ENCODE measurements at regions not wholly inside any gene's neighbourhood (a gene's known extent, or its start where the extent isn't known, plus 50 kb on each side); places are given as distances from the start of the nearest gene placed in this dataset.

DNA sequence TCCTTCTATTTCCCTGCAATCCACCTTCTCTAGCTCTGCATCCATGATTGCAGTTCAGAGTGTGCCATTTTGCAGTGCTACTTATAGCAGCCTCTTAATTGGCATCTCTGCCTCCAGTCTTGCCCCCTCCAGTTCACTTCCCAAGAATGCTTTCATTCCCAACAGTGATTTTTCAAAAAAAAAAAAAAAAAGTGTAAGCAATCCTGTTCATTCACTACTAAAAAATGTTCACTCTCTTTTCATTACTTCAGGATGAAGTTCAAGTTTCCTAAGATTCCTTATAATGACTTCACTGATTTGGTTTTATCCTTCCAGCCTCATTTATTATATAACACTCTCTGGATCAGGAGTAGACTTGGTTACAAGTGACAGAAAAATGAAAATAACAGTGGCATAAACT is 124.7 kb upstream of the LNX1 start:
- TF ChIP-seq, protein P1, sequence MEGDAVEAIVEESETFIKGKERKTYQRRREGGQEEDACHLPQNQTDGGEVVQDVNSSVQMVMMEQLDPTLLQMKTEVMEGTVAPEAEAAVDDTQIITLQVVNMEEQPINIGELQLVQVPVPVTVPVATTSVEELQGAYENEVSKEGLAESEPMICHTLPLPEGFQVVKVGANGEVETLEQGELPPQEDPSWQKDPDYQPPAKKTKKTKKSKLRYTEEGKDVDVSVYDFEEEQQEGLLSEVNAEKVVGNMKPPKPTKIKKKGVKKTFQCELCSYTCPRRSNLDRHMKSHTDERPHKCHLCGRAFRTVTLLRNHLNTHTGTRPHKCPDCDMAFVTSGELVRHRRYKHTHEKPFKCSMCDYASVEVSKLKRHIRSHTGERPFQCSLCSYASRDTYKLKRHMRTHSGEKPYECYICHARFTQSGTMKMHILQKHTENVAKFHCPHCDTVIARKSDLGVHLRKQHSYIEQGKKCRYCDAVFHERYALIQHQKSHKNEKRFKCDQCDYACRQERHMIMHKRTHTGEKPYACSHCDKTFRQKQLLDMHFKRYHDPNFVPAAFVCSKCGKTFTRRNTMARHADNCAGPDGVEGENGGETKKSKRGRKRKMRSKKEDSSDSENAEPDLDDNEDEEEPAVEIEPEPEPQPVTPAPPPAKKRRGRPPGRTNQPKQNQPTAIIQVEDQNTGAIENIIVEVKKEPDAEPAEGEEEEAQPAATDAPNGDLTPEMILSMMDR (IDR thresholded peaks at IDR 0.05; ENCODE audit: insufficient read depth, low read depth, low read length), result no peak
- no peak for TF ChIP-seq EZH2 (IDR thresholded peaks at IDR 0.05; ENCODE audit: insufficient read depth, low read length)
